ENCODE measurements at regions not wholly inside any gene's neighbourhood (a gene's known extent, or its start where the extent isn't known, plus 50 kb on each side); places are given as distances from the start of the nearest gene placed in this dataset.

DNA sequence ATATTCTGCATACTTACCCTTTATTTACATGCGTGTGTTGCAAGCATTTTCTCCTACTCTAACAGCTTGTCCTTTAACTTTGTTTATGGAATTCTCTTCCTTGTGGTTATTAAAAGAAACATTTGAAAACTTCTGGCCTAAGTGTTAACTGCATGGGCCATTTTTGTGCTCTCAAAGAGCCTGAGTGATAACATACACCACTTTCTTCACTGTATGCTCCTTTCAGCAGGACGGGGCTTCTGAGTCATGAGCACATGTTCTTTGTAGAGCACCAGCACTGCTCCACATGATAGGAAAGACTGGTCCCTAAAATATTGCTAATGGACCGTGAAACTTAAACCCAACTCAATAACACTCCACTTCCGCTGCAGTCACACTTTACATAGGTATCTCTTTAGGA lies 1093.6 kb upstream of the GHITM start:
- ChIA-PET CTCF (no interaction called here), POLR2A (no interaction called here), RAD21 (ENCODE audit: low non-redundant PET in 1 of 2, low total read pairs in 2 of 2, uncharacterized antibody in 2 of 2, unreplicated experiment in 2 of 2) (no interaction called here)
- Histone ChIP-seq H3K4me1 (ENCODE audit: control insufficient read depth in 1 of 2, insufficient read depth in 2 of 2, low read length in 2 of 2) (no peaks in the 10 kb centered on the region), H3K27ac (ENCODE audit: low read depth, low read length) (no peak overlapping the region), H3K27me3 (ENCODE audit: insufficient read depth, low read length) (no peaks in the 10 kb centered on the region), H3K9me3 (ENCODE audit: control insufficient read depth in 1 of 2, insufficient read depth in 1 of 2, low read depth in 1 of 2, low read length in 2 of 2) (peaks cover 0 to 11% of the 10 kb centered on the region in 2 experiments; a peak in 2 of 4 replicates), H3K9me2 (ENCODE audit: insufficient read depth) (no peaks in the 10 kb centered on the region), H4K20me1 (ENCODE audit: insufficient read depth) (no peaks in the 10 kb centered on the region), H3K4me2 (ENCODE audit: low read length) (no peak overlapping the region), H3K36me3 (ENCODE audit: control insufficient read depth in 1 of 2, insufficient read depth in 2 of 2, low read length in 2 of 2) (no peaks in the 10 kb centered on the region), H3K9ac (ENCODE audit: low read length) (no peak overlapping the region), H3K79me2 (ENCODE audit: insufficient read depth, low read length) (no peaks in the 10 kb centered on the region), H3K4me3 (replicated peaks in 1 of 2; ENCODE audit: low read depth in 1 of 2, low read length in 2 of 2) (no peak overlapping the region), H2AFZ (ENCODE audit: low read depth, low read length, poor library complexity, severe bottlenecking) (no peak overlapping the region)
- intact Hi-C loops (cut with micrococcal nuclease): no loop called here
- ATAC-seq (no peak), DNase-seq (ENCODE audit: low read depth, low spot score) (no peak)
- BruUV-seq (replicated peaks): no TSS peak
- TF ChIP-seq SRF (IDR thresholded peaks at IDR 0.05; ENCODE audit: low read depth) (no peak), YY1 (IDR thresholded peaks at IDR 0.05; ENCODE audit: extremely low read depth, insufficient replicate concordance, low read depth, low read length) (no peak), RAD21 (IDR thresholded peaks at IDR 0.05; ENCODE audit: low read depth) (no peak), ZNF274 (IDR thresholded peaks at IDR 0.05; ENCODE audit: low read depth, low read length) (no peak), SP1 (IDR thresholded peaks at IDR 0.05; ENCODE audit: low read depth) (no peak), ZBTB33 (IDR thresholded peaks at IDR 0.05; ENCODE audit: extremely low read depth, insufficient replicate concordance, low read length) (no peak), CEBPB (IDR thresholded peaks at IDR 0.05; ENCODE audit: low read depth) (no peak), POLR2AphosphoS5 (IDR thresholded peaks at IDR 0.05; ENCODE audit: low read depth, low read length) (no peak), FOSL1 (IDR thresholded peaks at IDR 0.05; ENCODE audit: low read depth) (no peak), EGR1 (IDR thresholded peaks at IDR 0.05; ENCODE audit: low read depth) (no peak), ELF1 (IDR thresholded peaks at IDR 0.05; ENCODE audit: borderline replicate concordance, low read depth) (no peak)
- TF ChIP-seq, protein P1, sequence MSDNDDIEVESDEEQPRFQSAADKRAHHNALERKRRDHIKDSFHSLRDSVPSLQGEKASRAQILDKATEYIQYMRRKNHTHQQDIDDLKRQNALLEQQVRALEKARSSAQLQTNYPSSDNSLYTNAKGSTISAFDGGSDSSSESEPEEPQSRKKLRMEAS (IDR thresholded peaks at IDR 0.05): no peak

All from HCT116 (cell line).